ENCODE measurements at regions not wholly inside any gene's neighbourhood (a gene's known extent, or its start where the extent isn't known, plus 50 kb on each side); places are given as distances from the start of the nearest gene placed in this dataset.

DNA sequence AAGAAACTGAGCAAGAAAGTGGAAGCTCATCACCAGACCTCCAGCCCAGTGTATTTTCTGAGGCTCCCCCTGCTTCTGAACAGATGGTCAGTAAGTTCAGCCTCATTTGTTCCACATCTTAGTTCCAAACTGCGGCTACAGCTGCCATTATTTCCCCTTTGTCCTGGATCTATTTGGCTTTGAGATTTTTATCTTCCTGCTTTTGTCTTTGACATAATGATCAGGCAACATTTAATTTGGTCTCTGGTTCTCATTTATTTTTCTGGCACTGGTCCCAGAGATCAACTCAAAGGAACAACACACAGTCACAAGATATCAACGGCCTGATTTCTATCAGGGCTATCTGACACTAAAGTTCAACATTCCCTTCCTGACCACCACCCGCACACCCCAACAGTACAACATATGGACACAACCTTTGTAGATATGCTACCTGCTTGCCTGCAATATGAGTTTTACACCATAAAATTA lies 137.5 kb downstream of the FAM76B start:
- intact Hi-C loops (cut with DNase I; ENCODE audit: low total_unique reads) = loop anchor here (10.0 kb wide), 1 partner anchor 1387 kb away; no protein-coding TSS in a partner anchor
- 40 to 51% methylated on average over 3 of the region's 3 CpGs for WGBS, 2 donors
- DNase-seq (ENCODE audit: low spot score in 2 of 2) = no peak
- TF ChIP-seq, protein P1, sequence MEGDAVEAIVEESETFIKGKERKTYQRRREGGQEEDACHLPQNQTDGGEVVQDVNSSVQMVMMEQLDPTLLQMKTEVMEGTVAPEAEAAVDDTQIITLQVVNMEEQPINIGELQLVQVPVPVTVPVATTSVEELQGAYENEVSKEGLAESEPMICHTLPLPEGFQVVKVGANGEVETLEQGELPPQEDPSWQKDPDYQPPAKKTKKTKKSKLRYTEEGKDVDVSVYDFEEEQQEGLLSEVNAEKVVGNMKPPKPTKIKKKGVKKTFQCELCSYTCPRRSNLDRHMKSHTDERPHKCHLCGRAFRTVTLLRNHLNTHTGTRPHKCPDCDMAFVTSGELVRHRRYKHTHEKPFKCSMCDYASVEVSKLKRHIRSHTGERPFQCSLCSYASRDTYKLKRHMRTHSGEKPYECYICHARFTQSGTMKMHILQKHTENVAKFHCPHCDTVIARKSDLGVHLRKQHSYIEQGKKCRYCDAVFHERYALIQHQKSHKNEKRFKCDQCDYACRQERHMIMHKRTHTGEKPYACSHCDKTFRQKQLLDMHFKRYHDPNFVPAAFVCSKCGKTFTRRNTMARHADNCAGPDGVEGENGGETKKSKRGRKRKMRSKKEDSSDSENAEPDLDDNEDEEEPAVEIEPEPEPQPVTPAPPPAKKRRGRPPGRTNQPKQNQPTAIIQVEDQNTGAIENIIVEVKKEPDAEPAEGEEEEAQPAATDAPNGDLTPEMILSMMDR (IDR thresholded peaks at IDR 0.05) = no peak
- no peak for TF ChIP-seq POLR2A (IDR thresholded peaks at IDR 0.05)
- H3K4me3 ChIP-seq (ENCODE audit: low read depth, poor library complexity, severe bottlenecking) = no peak overlapping the region

GRCh38 chr11:95650276-95650675 lies 139.3 kb downstream of the FAM76B start:
- 85 to 94% methylated on average over 1 of the region's 1 CpG for WGBS, 2 donors
- H3K4me3 ChIP-seq (ENCODE audit: low read depth, poor library complexity, severe bottlenecking) = no peak overlapping the region
- DNase-seq (ENCODE audit: low spot score in 2 of 2) = no peak
- TF ChIP-seq, protein P1 (IDR thresholded peaks at IDR 0.05) = no peak
- TF ChIP-seq POLR2A (IDR thresholded peaks at IDR 0.05) = no peak
- intact Hi-C loops (cut with DNase I; ENCODE audit: low total_unique reads) = loop anchor here (10.0 kb wide), 1 partner anchor 1385 kb away; no protein-coding TSS in a partner anchor

DNA sequence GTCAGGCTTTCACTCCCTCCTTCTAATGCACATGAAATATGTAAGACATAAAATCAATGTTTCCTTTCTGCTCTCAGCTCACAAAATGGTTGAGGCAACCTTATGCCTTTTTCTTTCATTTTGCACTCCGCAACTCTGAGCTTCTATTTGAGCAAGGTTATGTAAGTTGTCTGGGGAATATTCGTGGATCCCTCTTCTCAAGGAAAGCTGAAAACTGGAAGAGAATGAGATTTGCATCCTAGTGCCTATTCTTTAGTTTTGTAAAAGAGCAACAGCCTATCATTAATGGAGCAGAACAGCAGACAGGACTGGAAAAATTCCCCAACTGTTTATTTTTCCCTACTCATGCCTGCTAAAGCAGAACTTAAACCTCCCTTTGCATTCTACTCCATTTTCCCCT lies 141.7 kb downstream of the FAM76B start:
- no peak for TF ChIP-seq POLR2A (IDR thresholded peaks at IDR 0.05)
- TF ChIP-seq, protein P1 (IDR thresholded peaks at IDR 0.05) = no peak
- intact Hi-C loops (cut with DNase I; ENCODE audit: low total_unique reads) = no loop called here
- no peak overlapping the region for H3K4me3 ChIP-seq (ENCODE audit: low read depth, poor library complexity, severe bottlenecking)
- 66 to 78% methylated on average over 2 of the region's 2 CpGs for WGBS, 2 donors
- DNase-seq (ENCODE audit: low spot score in 2 of 2) = no peak

DNA sequence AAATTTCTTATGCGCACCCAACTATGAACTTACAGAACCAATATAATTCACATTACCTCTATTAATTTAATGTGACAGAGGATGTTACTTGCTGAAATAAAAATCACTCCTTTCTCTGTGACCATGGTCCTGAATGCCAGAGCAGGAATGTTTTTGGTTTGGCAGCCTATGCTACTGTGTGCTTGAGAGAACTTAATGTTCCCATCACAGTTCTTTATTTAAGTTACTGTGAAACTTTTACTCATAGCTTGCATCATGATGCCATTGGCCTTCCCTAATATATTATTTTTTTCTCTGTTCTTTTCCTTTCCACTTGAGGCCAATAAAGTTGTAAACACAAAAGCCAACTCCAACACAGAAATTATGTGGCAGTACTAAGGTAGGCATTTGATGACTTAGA lies 142.2 kb downstream of the FAM76B start:
- WGBS, 2 donors = 89 to 91% methylated on average over 1 of the region's 1 CpG
- DNase-seq (ENCODE audit: low spot score in 2 of 2) = peak in 1 of 2 donors; percentile 59
- no peak for TF ChIP-seq POLR2A (IDR thresholded peaks at IDR 0.05)
- TF ChIP-seq, protein P1 (IDR thresholded peaks at IDR 0.05) = no peak
- intact Hi-C loops (cut with DNase I; ENCODE audit: low total_unique reads) = no loop called here
- no peak overlapping the region for H3K4me3 ChIP-seq (ENCODE audit: low read depth, poor library complexity, severe bottlenecking)

DNA sequence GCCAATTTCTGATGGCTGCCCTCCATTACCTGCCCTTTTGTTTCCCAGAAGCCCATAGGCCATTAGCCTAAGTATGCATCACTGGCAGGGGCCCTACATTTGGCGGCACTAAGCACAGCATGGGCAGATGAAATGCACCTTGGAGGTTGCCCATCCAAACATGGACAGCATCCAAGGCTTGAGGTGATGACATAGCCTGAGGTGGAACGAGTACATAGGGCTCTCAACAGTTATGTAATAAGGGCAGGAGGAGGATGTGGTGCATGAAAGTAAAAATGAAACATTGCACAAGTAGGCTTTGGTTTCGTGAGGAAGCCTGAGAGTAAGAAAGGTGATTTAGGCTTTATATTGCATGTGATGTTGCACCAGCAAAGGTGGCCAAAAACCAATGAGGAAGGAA lies 148.1 kb downstream of the FAM76B start:
- TF ChIP-seq, protein P1 (IDR thresholded peaks at IDR 0.05) = no peak
- TF ChIP-seq POLR2A (IDR thresholded peaks at IDR 0.05) = no peak
- DNase-seq (ENCODE audit: low spot score in 2 of 2) = no peak
- H3K4me3 ChIP-seq (ENCODE audit: low read depth, poor library complexity, severe bottlenecking) = no peak overlapping the region
- intact Hi-C loops (cut with DNase I; ENCODE audit: low total_unique reads) = no loop called here
- WGBS, 2 donors = 48 to 57% methylated on average over 3 of the region's 3 CpGs

DNA sequence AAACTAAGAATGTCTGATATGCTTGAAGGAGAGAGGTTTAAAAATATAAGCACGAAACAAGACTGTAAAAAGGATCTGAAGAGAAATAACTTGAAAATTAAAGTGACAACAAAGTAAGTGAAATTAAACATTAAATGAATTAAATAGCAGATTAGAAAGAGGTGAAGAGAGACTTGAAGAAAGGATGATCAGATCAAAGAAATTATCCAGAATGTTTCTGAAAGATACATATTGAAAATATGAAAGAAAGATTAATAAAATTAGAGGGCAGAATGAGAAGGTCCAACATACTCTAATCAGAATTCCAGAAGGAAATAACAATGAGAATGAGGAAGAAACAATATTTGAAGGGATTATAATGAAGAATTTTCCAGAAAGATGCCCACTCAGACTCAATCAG lies 151.1 kb downstream of the FAM76B start:
- no peak for TF ChIP-seq POLR2A (IDR thresholded peaks at IDR 0.05)
- TF ChIP-seq, protein P1 (IDR thresholded peaks at IDR 0.05) = no peak
- DNase-seq (ENCODE audit: low spot score in 2 of 2) = no peak
- 94 to 97% methylated on average over 1 of the region's 1 CpG for WGBS, 2 donors
- H3K4me3 ChIP-seq (ENCODE audit: low read depth, poor library complexity, severe bottlenecking) = no peak overlapping the region
- intact Hi-C loops (cut with DNase I; ENCODE audit: low total_unique reads) = no loop called here

Measured in lower leg skin (tissue), 4 donors.